GM23248 (cell line): ENCODE measurements at regions not wholly inside any gene's neighbourhood (a gene's known extent, or its start where the extent isn't known, plus 50 kb on each side); places are given as distances from the start of the nearest gene placed in this dataset.

Experiments used
- EZH2 ChIP-seq: fragments of 200-600 bp; sonication (generic); IDR thresholded peaks from 2 replicates; pipeline ENCODE4 v1.6.1; 2018; ENCODE audit warnings: antibody characterized with exemption, mild to moderate bottlenecking; ENCODE audit not compliant: insufficient read depth, poor library complexity, severe bottlenecking
- EZH2phosphoT487 ChIP-seq: fragments of 200-600 bp; sonication (generic); IDR thresholded peaks from 2 replicates; pipeline ENCODE4 v1.6.1; 2018; ENCODE audit warnings: antibody characterized with exemption, moderate library complexity, mild to moderate bottlenecking, low read depth; ENCODE audit not compliant: insufficient read depth

DNA sequence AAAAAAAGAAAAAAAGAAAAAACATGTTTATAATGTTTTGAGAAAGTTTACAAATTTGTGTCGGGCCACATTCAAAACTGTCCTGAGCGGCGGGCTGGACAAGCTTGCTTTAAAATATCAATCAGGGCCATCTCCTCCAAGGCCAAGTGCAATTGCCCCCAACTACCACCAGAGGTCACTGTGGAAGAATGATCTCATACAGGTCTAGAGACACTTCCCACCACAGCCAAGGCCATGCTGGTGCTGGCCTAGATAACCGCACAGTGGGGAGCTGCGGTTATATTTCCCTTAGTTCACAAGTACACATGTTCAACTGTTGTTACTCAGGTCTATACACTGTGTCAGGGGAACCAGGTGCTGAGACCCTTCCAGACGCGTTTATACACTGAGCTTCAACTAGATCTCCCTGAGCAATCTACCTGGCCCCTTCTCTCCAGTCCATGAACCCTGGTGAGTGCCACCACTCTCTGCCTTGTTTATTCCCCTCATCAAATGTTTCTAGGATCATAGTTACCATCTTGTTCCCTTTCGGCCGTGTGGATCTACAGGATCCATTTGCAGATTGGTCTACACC, 83.8 kb upstream of the CCL2 start:
- no peak for TF ChIP-seq EZH2
- TF ChIP-seq EZH2phosphoT487, result no peak
